Keratinocyte (primary cell): ENCODE measurements at regions not wholly inside any gene's neighbourhood (a gene's known extent, or its start where the extent isn't known, plus 50 kb on each side); places are given as distances from the start of the nearest gene placed in this dataset.

Experiments used
- CTCF ChIP-seq, 3 experiments: IDR thresholded peaks in 1 of 3; conservative IDR thresholded peaks in 1 of 3; optimal IDR thresholded peaks in 1 of 3; 2 replicates in 2 of 3; 3 replicates in 1 of 3; pipeline versions ENCODE3 to v1.5.1; 2011; ENCODE audit warnings: low read length in 3 of 3, mild to moderate bottlenecking in 3 of 3, moderate library complexity in 2 of 3, control low read depth in 1 of 3, inconsistent platforms in 1 of 3; ENCODE audit not compliant: insufficient read depth in 2 of 3; ENCODE audit errors: extremely low read depth in 1 of 3
- EZH2 ChIP-seq: IDR thresholded peaks from one replicate; pipeline ENCODE4 v1.6.1; 2012; ENCODE audit warnings: inconsistent platforms, mild to moderate bottlenecking, low read length, moderate library complexity

- TF ChIP-seq CTCF (optimal IDR thresholded peaks at IDR 0.05 in 1 of 3, IDR thresholded peaks at IDR 0.05 in 1 of 3, conservative IDR thresholded peaks at IDR 0.05 in 1 of 3; ENCODE audit: extremely low read depth in 1 of 3, insufficient read depth in 2 of 3, low read length in 3 of 3) (no peak), EZH2 (no peak)
Measured at GRCh38 chr17:72308744-72309385, 188.0 kb downstream of the SOX9 start.
